ENCODE measurements at regions not wholly inside any gene's neighbourhood (a gene's known extent, or its start where the extent isn't known, plus 50 kb on each side); places are given as distances from the start of the nearest gene placed in this dataset.
A peak's percentile ranks its signal among the peaks of the same experiment; 100 is the strongest.

DNA sequence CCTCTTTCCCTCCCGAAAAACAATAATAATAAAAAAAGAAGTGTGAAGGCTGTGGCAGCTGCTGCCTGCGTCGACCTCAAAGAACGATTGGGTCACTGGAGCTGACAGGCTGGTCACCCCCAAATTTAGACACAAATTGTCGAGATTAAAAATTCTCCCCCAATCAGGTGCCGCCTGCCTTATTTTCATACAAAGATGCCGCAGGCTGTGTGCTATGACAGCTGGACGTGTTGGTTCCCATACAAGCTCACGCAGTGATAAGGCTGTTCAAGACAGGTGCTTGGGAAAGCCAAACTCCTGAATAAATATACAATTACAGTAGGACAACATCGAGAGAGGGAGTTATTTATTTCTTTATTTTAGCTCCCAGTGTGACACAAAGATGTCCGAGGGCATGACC lies 1041.8 kb downstream of the VRK1 start:
- no peak for DNase-seq

DNA sequence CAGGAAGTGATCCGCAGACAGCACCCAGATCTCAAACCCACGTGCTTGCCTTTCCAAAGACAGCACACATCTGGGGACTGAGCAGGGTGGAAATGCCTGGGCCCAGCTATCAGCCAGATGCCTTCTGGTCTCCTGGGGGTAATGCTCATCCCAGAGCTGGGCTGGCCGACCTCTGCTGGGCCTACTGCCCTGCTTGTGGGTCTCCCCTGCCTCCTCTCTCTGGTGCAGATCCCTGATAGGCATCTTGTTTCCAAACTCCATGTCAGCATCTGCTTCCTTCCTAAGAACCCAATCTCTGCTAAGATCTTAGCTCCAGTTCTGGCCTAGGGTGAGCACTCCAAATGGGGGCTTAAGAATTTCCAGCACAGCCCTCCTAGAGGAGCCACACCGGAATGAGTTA lies 1043.0 kb downstream of the VRK1 start:
- no peak for DNase-seq

DNA sequence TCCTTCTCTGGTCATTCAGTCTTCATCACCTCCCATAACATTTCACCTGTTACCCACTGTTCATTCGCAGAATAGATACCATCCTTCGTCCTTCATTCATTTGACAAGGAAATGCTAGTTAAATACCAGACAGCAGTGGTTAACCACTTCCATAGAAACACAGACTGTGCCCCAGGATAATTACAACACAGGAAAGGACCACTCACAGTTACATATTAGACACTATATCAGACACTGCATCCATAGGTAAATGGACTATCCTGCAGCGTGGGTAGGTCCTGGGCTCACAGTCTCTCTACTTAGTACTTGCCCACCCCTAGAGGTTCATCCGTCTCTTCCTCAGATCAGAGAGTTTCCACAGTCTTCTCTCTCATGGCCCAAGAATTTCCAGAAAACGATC lies 1044.6 kb downstream of the VRK1 start:
- no peak for DNase-seq

DNA sequence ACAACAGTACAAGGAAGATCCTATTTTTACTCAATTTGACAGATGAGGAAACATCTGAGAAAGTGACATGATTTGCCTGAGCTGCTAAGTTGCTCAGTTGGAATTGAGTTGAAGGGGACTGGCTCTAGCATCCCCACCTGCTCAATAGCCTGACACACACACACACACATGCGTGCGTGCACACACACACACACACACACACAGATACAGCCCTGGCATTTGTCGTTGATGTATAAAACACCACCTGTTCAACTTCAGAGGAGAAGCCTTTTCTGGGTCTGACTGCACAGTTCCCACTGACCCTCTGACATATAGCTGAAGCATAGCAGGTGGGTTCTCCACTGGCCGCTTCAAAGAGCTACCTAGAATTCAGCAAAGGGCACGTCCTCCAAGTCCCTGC lies 1045.9 kb downstream of the VRK1 start:
- no peak for DNase-seq

DNA sequence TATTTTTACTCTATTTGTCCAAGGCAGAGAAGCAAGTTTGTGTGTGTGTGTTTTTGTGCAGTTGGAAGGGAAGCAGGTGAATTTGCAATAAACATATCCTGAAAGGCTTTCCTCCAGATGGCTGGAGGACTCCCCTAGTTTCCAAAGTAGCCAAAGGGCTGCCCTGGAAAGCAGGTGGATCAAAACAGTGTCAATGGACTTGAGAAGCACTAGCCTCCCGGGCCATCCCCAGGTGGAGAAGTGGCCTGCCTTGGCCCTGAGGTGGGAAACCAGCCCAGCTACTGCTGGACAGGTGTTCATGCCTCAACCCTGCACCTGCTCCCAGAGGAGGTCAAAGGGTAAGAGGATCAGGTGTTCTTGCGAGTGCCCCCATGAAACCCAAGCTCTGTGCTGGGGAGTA lies 1046.9 kb downstream of the VRK1 start:
- no peak for DNase-seq

DNA sequence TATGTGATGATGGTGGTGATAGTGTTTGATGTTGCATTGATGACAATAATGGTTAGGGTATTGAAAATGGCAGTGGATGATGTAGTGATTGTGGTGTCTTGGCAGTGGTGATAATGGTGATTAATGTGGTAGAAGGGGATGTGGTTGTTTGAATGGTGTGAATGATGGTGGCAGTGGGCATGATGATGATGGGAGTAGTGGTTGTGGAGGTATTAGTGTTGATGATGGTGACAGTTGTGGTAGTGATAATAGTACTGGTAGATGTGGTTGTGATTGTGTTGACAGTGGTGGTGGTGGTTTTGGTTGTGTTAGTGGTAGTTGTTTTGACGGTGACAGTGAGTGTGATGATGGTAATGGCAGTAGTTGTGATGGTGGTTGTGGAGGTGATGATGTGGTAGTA lies 1049.0 kb downstream of the VRK1 start:
- DNase-seq, result no peak

DNA sequence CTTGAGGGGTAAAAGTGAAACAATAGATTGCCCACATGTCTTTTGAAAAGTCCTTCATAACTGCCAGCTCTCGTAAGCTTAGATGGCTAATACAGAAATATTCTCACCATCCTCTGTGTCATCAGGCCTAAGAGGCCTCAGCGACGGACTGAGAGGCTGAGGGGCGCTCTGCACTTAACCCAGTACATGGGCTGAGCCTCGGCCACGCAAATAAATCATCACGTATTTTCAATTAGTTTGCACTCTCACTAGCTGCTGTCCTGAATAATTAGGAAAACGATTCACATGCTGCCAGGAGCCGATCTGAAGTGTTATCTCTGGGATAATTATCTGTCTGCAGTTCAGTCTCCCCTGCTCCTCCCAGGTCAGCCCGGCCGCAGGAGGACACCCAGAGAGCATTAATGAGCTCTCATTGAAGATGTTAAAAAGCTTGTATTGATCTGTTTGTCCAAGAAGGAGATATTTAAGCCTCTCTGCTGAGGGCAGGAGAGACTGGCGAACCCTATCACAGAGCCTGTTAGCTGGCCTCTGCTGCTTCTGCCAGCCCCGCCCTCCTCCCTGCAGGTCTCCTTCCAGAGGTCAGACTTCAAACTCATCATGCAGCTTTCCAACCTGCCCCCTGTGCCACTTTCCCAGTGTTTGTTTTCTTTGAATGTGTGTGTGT lies 1051.3 kb downstream of the VRK1 start:
- no peak for DNase-seq

DNA sequence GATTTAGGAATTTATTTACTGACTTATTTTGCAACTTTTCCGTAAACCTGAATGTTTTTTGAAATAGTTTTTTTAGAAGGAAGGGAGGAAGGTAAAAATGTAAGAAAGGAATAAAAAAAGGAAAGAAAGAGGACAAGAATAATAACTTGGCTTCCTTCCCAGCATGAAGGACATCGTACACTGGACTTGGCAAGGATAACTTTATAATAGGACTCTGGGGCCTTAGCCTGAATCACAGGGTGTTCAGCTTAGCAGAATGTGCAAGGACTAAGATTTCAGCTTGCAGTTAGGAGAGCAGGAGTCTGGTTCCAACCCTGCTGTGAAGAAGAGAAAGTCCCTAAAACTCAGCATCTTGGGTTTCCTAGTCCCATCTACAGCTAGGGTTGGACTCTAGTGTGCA lies 1053.3 kb downstream of the VRK1 start:
- DNase-seq, result no peak

DNA sequence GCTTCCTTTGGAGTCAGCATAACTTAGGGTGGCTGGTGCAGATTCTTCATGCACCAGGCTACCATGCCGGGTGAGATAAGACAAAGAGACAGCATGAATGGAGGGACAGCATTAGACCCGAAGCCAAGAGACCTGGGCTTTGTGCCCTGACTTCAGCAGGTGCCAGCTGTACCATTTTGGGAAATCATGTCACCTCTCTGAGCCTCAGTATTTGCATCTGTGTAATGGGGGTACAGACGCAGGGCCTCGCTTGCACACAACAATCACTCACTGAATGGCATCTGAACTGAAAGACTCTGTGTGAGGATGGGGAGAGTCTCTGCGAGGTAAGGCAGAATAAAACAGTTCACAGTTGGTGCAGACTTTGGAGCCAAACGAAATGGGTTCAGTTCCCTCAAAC lies 1053.7 kb downstream of the VRK1 start:
- no peak for DNase-seq

DNA sequence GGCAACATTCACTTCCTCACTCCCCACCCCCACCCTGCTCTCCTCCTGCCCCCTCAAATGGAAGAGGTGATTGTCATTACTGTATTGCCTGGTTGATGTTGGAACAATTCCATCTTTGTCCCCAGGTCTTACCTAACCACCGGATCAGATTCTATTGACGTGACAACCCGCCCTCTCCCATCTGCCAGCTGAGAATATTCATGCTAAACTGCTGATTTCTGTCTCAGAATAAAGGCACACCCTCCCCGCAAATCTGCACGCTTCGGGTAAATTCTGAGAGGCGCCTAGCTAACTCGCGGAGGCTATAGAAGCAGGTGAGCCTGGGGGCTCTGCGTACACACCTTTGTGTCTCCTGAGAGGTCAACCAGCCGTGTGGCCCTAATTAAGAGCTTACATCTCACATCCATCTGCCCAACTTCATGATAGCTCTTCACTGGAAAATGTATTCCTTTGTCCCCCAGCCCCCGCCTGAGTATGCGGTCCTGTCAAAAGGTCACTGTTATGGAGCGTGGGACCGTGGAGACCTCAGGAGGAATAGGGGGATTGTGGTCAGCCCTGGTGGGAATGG lies 1054.3 kb downstream of the VRK1 start:
- DNase-seq, result peak; percentile 51

DNA sequence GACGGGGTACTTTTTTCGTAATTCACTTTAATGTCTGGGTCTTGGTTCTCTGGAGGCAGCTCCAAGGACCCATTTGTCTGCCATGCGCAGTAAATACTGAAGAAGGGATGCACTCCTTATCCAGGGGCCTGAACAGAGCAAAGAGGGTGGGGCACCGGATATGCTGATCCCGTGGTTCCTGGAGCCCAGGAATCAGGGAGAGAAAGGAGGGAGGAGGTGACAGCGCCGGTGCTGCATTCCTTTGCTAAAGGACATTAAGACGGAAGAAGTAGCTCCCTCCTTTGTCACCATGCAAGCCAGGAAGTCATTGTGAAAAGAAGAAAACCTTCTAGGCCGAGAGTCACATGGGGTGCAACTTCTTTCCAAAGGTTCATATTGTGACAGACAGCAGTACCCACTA lies 1057.7 kb downstream of the VRK1 start:
- no peak for DNase-seq

DNA sequence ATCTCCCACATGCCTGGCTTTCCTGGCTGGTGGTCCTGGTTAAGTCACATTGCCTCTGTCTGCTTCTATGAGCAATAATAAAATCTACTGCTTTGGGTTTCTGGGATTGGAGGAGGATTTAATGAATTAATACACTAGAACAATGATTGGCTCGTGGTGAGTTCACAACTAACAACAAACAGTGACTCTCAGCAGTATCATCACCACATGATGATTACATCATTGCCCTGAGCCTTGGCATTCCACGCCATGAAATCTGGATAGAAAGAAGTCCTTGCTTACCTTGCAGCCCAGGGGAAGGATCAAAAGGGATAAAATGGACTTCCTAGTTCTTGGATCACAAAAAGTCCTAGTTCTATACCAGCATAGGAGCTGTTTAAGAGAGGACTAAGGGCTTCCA lies 1069.0 kb downstream of the VRK1 start:
- no peak for DNase-seq

DNA sequence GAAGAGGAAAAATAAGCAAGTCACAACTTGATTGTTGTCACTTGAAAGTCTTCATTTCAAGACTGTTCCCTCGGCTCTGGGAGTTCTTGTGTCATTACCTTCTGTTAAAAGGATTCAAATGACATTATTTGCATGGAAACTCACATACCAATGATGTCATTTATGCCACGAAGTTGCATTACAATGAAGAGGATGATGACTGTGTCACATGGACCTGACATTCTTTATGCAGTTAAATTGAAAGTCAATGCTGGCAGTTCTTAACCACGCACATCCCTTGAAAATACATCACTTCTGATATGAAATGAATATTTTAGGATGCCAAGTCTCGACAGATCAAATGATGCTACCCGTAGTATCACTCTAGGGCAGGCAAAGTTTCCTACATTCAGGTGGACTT lies 1069.5 kb downstream of the VRK1 start:
- DNase-seq, result no peak

DNA sequence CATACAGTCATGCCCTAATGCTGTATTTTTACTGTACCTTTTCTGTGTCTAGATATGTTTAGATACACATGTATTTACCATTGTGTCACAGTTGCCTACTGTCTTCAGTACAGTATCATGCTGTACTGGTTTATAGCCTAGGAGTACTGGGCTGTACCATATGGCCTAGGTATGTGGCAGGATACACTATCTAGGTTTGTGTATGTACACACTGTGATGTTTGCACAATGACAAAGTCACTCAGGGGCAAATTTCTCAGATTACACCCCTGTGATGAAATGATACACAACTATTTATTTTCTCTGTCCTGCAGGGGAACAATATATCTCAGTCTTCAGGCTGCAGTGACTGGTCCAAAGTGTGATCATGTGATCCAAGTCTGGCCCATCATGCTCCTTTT lies 1076.1 kb downstream of the VRK1 start:
- DNase-seq, result no peak

DNA sequence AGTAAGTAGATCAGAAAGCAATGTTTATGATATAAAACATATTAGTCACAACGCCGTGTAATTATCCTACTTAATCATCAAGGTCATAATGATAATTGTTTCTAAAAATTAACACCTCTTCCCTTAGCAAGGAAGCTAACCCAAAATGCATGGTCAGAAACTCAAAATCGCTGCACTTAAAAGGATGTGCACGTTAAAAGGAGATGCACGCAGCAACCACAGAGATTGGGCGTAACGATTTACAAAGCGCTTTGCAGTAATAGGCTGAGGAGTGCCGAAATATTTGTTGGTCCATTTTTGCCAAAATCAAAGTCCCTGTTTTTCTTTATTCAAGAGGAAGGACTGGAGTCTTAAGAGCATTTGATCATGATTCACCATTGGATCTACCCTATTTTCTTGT lies 1077.2 kb downstream of the VRK1 start:
- no peak for DNase-seq

DNA sequence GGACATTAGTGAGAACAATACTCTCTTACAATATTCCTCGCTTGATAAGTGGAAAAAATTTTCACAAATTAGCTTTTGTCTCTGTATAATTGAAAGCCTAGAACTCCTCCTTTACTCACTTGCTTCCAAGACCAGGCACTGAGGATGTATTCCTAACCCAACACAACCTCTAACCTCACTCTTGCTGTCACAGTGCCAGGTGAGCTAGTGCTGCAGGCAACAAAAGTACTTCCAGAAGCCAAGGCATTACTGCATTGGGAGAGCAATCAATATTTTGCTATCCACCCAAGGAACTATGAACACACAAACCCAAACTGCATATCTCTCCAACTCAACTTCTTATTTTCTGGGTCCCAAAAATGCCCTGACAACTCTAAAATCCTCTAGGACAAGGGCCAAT lies 1081.0 kb downstream of the VRK1 start:
- DNase-seq, result no peak

DNA sequence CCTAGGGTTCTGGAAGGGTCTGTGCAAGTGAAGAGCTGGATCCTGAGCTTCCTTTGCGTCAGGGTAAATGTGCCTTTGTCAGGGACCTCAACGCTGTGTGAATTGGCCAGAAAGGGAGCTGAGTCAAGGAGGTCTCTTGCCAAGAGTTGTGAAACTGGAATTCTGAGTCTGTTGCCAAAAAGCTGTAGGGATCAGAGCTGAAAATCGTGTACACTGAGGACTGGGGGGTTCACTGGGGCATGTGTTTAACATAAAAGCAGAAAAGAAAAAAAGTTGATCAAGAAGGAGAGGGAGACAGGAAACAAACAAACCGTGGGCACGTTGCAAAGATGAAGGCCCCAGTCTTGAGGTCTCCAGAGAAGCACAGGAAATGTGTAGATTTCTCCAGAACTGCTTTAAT lies 1081.5 kb downstream of the VRK1 start:
- no peak for DNase-seq

DNA sequence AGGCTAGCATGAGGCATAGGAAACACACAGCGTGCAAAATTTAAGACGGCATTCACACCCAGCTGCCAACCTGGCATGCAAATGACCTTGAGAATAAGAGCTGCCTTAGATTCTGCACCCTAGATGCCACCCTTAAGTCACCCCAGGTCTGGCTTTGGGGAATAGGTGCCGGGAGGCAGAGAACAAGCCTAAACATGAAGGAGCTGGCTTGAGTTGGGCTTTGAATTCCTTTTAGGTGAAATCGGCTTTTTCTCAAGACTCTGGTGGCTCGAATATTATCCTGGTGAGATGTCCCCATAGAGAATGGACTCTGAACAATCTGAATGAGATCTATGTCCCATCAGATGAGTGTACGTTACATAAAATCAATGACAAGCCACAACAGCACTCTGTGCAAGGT lies 1090.5 kb downstream of the VRK1 start:
- no peak for DNase-seq

DNA sequence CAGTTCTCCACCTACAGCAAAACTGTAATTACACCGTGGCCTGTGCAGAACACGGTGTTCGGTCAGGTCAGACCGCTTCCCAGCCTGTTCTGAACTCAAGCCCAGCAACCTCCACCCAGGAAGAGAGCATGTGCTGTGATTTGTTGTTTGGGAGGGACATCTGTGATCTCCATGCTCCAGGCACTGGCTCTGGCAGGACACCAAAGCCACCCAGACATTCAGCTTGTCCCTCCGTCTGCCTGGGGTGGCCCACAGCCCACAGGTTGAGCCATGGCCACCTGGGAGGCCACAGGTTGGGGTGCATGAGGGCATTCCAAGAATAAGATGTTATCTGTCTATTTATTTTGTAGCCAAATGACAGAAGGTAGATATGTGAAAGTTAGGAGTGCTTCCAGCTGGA lies 1091.1 kb downstream of the VRK1 start:
- DNase-seq, result no peak

DNA sequence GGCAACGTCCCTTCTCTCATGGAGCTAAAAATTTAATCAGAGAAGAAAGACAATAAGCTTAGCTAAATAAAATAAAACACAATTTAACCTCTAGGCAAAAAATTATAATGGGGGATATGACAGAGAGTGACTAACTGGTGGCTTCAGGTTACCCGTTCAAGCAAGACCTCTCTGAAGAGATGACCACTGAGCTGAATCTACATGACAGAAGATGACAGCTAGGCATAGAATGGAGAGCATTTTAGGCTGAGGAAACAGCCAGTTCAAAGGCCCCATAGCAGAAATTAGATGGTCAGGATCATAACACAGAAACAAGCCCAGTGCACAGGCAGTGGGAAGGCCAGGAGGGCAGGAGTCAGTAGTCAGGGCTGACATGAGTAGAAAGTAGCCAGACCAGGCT lies 1094.3 kb downstream of the VRK1 start:
- DNase-seq, result no peak

DNA sequence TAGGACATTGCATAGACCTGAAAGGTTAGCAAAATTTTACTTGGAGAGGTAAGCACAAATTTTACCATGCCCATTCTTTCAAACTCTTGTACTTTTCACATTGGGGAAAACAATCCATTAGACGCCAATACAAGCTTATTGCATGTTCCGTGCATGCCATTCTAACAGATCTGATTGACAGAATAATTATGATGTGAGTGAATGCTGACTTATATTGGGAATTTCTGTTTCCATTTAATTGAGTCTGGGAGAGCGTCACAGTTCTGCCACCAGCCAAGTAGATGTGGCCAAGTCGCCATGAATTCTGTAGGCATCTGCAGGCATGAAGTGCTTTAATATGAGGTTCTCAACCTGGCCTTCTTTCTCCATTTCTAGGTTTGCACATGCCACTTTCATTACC lies 1097.4 kb downstream of the VRK1 start:
- no peak for DNase-seq

DNA sequence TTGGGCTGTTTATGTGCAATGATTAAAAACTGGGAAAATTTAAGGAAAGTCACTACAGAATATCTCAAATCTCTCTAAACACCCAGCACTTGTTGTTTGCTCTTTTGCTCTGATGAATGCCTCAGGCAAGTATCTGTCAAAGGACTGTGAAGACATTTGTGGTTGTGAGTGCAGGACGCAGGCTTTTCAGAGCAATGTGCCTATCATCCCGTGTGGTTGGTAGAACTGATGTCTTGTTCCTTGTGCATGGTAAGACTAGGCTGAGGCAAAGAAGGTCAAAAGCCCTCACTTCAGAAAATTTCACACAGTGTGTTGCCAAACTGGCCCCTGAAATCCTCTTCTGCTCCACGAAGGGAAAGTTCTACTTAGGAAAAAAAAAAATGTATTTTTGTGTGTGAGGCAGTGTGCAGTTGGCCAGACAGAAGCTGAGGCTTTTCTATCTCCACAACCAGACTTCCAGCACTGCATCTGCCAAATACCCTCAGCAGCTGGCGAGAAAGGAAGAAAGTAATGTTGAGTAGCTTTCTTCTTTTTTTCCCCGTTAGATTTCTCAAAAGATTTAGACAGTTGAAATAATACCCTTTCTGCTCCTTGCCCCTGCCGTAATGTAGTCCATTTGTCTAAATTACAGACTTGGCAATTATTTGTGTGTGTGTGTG lies 1103.1 kb downstream of the VRK1 start:
- no peak for DNase-seq

DNA sequence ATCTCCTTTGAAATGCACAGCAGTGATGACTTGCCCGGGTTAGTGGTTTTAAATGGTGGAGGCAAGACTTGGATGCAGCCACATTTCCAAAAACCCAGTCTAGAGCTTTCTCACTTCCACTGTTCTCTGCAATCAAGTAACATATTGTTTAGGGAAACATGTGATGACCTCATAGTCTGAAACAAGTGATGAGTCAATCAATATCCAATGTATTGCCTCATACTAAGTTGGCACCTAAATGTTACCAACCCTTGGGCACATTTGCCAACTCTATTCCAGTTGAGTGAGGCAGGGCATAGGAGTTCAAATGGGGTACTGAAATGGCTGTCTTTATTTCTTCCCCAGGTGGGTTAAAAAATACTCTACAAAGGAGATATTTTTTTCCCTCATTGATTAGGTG lies 1105.4 kb downstream of the VRK1 start:
- no peak for DNase-seq

DNA sequence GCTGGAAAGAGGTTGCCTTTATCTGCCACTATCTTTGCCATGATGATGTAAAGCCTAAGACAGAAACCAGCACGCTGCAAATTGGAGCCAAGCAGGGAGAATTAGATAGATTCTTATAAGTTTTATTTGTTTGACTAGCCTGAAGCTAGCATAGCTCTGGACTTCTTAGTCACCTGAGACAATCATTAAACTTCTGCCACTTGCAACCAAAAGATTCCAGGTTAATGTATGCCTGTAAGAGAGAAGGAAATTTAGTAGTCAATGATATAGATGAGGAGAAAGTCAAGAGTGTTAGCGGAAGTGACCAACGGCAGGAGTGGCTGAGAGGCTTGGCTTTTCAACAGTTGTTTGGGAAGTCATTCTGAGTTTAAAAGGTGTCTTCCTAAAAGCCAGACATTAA lies 1106.6 kb downstream of the VRK1 start:
- DNase-seq, result no peak

DNA sequence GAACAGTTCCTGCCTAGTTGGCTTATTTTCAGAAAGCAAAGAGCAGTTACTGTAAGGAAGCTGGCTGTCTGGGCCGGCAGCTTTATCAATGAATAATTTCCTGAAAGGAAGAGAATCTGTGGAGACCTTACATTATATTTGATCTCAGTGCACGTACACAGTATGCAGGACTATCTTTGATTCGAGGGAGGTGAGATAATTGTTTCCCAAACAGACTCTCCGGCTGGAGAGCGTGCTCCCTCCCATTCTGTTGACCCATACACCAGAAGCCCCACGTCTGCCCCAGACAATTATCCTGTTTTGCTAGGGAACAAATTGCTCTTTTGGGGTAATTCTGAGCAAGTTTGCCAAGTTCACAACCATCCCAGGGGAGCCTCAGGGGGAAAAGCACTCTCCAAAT lies 1115.0 kb downstream of the VRK1 start:
- DNase-seq, result no peak
